GM23338 (cell line): ENCODE measurements at regions not wholly inside any gene's neighbourhood (a gene's known extent, or its start where the extent isn't known, plus 50 kb on each side); places are given as distances from the start of the nearest gene placed in this dataset.

ENCODE experiments used
- CTCF ChIP-seq, 2 experiments: fragments of 200-600 bp in 1 of 2; sonication (generic) in 1 of 2; conservative IDR thresholded peaks; 2 replicates each; pipeline versions ENCODE4 v1.5.1 to v1.6.1; 2016 to 2017; ENCODE audit warnings: antibody characterized with exemption in 2 of 2, low read depth in 2 of 2, mild to moderate bottlenecking in 2 of 2, moderate library complexity in 1 of 2
- JUNB ChIP-seq: IDR thresholded peaks from one replicate; pipeline ENCODE4 v1.6.1; 2016; ENCODE audit warnings: antibody characterized with exemption; ENCODE audit not compliant: unreplicated experiment

- no peak for TF ChIP-seq CTCF (conservative IDR thresholded peaks at IDR 0.05; ENCODE audit: low read depth in 2 of 2)
- TF ChIP-seq JUNB = no peak
Measured at GRCh38 chr20:46823271-46823751, 71.3 kb upstream of the EYA2 start.
